ENCODE measurements at regions not wholly inside any gene's neighbourhood (a gene's known extent, or its start where the extent isn't known, plus 50 kb on each side); places are given as distances from the start of the nearest gene placed in this dataset.
"Not testable (repeated sequence)": the region's sequence is repeated elsewhere in the genome, so short reads cannot be mapped to it uniquely, and the experiment has no call there.

- H3K27me3 Mint-ChIP-seq (ENCODE audit: low read depth); H3K4me3 Mint-ChIP-seq; H3K4me1 Mint-ChIP-seq; H3K27ac Mint-ChIP-seq; H3K36me3 Mint-ChIP-seq; DNase-seq (ENCODE audit: low spot score in 2 of 2, unreplicated experiment in 2 of 2): not testable (repeated sequence)
- peaks cover 61% of the 10 kb centered on the region for H3K9me3 Mint-ChIP-seq
Measured at GRCh38 chrX:35221391-35221790, 278.8 kb downstream of the FAM47B start.

GRCh38 chrX:35244088-35244741 is 301.6 kb downstream of the FAM47B start:
- no peak for TF ChIP-seq CTCF (IDR thresholded peaks at IDR 0.05; ENCODE audit: unreplicated experiment)
- DNase-seq (ENCODE audit: low spot score in 2 of 2, unreplicated experiment in 2 of 2), result no peak
- no peaks in the 10 kb centered on the region for H3K27me3 Mint-ChIP-seq (ENCODE audit: low read depth)
- H3K27ac Mint-ChIP-seq, result no peak overlapping the region
- H3K4me1 Mint-ChIP-seq, result no peaks in the 10 kb centered on the region
- peaks cover 48% of the 10 kb centered on the region for H3K9me3 Mint-ChIP-seq
- H3K4me3 Mint-ChIP-seq, result no peak overlapping the region
- no peaks in the 10 kb centered on the region for H3K36me3 Mint-ChIP-seq

GRCh38 chrX:35244796-35245508 is 302.4 kb downstream of the FAM47B start:
- H3K27ac Mint-ChIP-seq, result no peak overlapping the region
- H3K36me3 Mint-ChIP-seq, result no peaks in the 10 kb centered on the region
- H3K27me3 Mint-ChIP-seq (ENCODE audit: low read depth), result no peaks in the 10 kb centered on the region
- no peaks in the 10 kb centered on the region for H3K4me1 Mint-ChIP-seq
- H3K4me3 Mint-ChIP-seq, result no peak overlapping the region
- DNase-seq (ENCODE audit: low spot score in 2 of 2, unreplicated experiment in 2 of 2), result no peak
- TF ChIP-seq CTCF (IDR thresholded peaks at IDR 0.05; ENCODE audit: unreplicated experiment), result no peak
- H3K9me3 Mint-ChIP-seq, result peaks cover 48% of the 10 kb centered on the region

GRCh38 chrX:35251226-35251625 is 308.6 kb downstream of the FAM47B start:
- peaks cover 50% of the 10 kb centered on the region for H3K9me3 Mint-ChIP-seq
- no peaks in the 10 kb centered on the region for H3K36me3 Mint-ChIP-seq
- no peaks in the 10 kb centered on the region for H3K27me3 Mint-ChIP-seq (ENCODE audit: low read depth)
- no peak for DNase-seq (ENCODE audit: low spot score in 2 of 2, unreplicated experiment in 2 of 2)
- no peak for TF ChIP-seq CTCF (IDR thresholded peaks at IDR 0.05; ENCODE audit: unreplicated experiment)
- H3K4me3 Mint-ChIP-seq, result no peak overlapping the region
- H3K4me1 Mint-ChIP-seq, result no peaks in the 10 kb centered on the region
- H3K27ac Mint-ChIP-seq, result no peak overlapping the region

GRCh38 chrX:35276115-35276514 is 333.5 kb downstream of the FAM47B start:
- Mint-ChIP-seq H3K27ac (no peak overlapping the region), H3K27me3 (ENCODE audit: low read depth) (no peaks in the 10 kb centered on the region), H3K36me3 (no peaks in the 10 kb centered on the region), H3K4me1 (no peaks in the 10 kb centered on the region), H3K4me3 (no peak overlapping the region), H3K9me3 (peaks cover 25% of the 10 kb centered on the region)
- DNase-seq (ENCODE audit: low spot score in 2 of 2, unreplicated experiment in 2 of 2), result no peak
- TF ChIP-seq CTCF (IDR thresholded peaks at IDR 0.05; ENCODE audit: unreplicated experiment), result no peak

GRCh38 chrX:35285289-35285962 is 342.8 kb downstream of the FAM47B start:
- Mint-ChIP-seq H3K4me1 (no peaks in the 10 kb centered on the region), H3K27me3 (ENCODE audit: low read depth) (no peaks in the 10 kb centered on the region), H3K9me3 (peaks cover 53% of the 10 kb centered on the region), H3K36me3 (no peaks in the 10 kb centered on the region), H3K27ac (no peak overlapping the region), H3K4me3 (no peak overlapping the region)
- no peak for TF ChIP-seq CTCF (IDR thresholded peaks at IDR 0.05; ENCODE audit: unreplicated experiment)
- no peak for DNase-seq (ENCODE audit: low spot score in 2 of 2, unreplicated experiment in 2 of 2)

All from mesothelial cell of epicardium (in vitro differentiated cells).